Ammon's horn (tissue), 1 donor: ENCODE measurements at regions not wholly inside any gene's neighbourhood (a gene's known extent, or its start where the extent isn't known, plus 50 kb on each side); places are given as distances from the start of the nearest gene placed in this dataset.

Experiments used
- DNase-seq: peaks from one replicate; pipeline ENCODE4 v3.0.0-alpha.2; 2016; ENCODE audit warnings: low spot score

- no peak for DNase-seq
Measured at GRCh38 chr17:13353590-13353989, 248.1 kb downstream of the HS3ST3A1 start.

GRCh38 chr17:13352747-13353415 lies 248.8 kb downstream of the HS3ST3A1 start:
- DNase-seq: no peak

GRCh38 chr17:13351046-13351445 lies 250.7 kb downstream of the HS3ST3A1 start:
- no peak for DNase-seq

- DNase-seq: no peak
Measured at GRCh38 chr17:13350466-13350865, 251.3 kb downstream of the HS3ST3A1 start.

GRCh38 chr17:13346996-13347762 lies 254.6 kb downstream of the HS3ST3A1 start:
- DNase-seq: peak; percentile 8

GRCh38 chr17:13346592-13346991 lies 255.1 kb downstream of the HS3ST3A1 start:
- no peak for DNase-seq

- no peak for DNase-seq
Measured at GRCh38 chr17:13346081-13346533, 255.6 kb downstream of the HS3ST3A1 start.

GRCh38 chr17:13338421-13338820 lies 263.3 kb downstream of the HS3ST3A1 start:
- no peak for DNase-seq

GRCh38 chr17:13337864-13338371 lies 263.8 kb downstream of the HS3ST3A1 start:
- DNase-seq: peak; percentile 53

GRCh38 chr17:13337151-13337550 lies 264.6 kb downstream of the HS3ST3A1 start:
- DNase-seq: no peak

- no peak for DNase-seq
Measured at GRCh38 chr17:13334374-13334773, 267.4 kb downstream of the HS3ST3A1 start.

- no peak for DNase-seq
Measured at GRCh38 chr17:13333661-13334060, 268.1 kb downstream of the HS3ST3A1 start.

GRCh38 chr17:13332207-13332606 lies 269.5 kb downstream of the HS3ST3A1 start:
- no peak for DNase-seq

- no peak for DNase-seq
Measured at GRCh38 chr17:13329421-13329820, 272.3 kb downstream of the HS3ST3A1 start.

- no peak for DNase-seq
Measured at GRCh38 chr17:13323990-13324389, 277.7 kb downstream of the HS3ST3A1 start.

- no peak for DNase-seq
Measured at GRCh38 chr17:13321951-13322701, 279.6 kb downstream of the HS3ST3A1 start.

- DNase-seq: no peak
Measured at GRCh38 chr17:13320046-13320785, 281.5 kb downstream of the HS3ST3A1 start.

GRCh38 chr17:13316657-13317056 lies 285.1 kb downstream of the HS3ST3A1 start:
- no peak for DNase-seq

- DNase-seq: peak; percentile 6
Measured at GRCh38 chr17:13311306-13311705, 290.4 kb downstream of the HS3ST3A1 start.

GRCh38 chr17:13310858-13311257 lies 290.9 kb downstream of the HS3ST3A1 start:
- DNase-seq: no peak

- no peak for DNase-seq
Measured at GRCh38 chr17:13306310-13306962, 288.6 kb upstream of the ELAC2 start.
